ENCODE measurements at regions not wholly inside any gene's neighbourhood (a gene's known extent, or its start where the extent isn't known, plus 50 kb on each side); places are given as distances from the start of the nearest gene placed in this dataset.

DNA sequence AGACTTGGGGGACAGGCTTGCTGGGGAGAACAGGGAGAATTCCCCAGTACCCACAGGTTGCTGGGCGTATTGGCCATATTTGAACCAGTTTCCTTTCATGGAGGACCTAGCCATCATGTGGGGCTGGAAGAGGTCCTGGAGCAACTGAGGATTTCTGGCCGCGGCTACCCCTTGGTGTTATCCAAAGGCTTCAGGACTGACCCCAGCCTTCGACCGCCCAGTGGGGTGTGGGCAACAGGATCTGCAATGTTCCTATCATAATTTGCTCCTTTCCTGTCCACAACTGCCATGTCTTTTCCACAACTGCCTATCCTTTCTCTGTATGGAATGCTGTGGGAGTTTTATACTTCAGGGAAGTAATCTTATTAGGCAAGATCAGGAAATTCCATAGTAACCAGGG, 1053.6 kb upstream of the SLC39A10 start:
- Histone ChIP-seq H3K4me3 (no peak overlapping the region), H3K9me3 (peaks cover 0 to 45% (median 26%) of the 10 kb centered on the region in 8 donors), H3K36me3 (no peaks in the 10 kb centered on the region), H3K4me1 (no peaks in the 10 kb centered on the region), H3K27ac (no peak overlapping the region), H3K27me3 (replicated peaks in 1 of 7) (no peaks in the 10 kb centered on the region)
- TF ChIP-seq POLR2A (IDR thresholded peaks at IDR 0.05) = no peak
- TF ChIP-seq POLR2AphosphoS5 (IDR thresholded peaks at IDR 0.05) = no peak
- TF ChIP-seq, protein P1, sequence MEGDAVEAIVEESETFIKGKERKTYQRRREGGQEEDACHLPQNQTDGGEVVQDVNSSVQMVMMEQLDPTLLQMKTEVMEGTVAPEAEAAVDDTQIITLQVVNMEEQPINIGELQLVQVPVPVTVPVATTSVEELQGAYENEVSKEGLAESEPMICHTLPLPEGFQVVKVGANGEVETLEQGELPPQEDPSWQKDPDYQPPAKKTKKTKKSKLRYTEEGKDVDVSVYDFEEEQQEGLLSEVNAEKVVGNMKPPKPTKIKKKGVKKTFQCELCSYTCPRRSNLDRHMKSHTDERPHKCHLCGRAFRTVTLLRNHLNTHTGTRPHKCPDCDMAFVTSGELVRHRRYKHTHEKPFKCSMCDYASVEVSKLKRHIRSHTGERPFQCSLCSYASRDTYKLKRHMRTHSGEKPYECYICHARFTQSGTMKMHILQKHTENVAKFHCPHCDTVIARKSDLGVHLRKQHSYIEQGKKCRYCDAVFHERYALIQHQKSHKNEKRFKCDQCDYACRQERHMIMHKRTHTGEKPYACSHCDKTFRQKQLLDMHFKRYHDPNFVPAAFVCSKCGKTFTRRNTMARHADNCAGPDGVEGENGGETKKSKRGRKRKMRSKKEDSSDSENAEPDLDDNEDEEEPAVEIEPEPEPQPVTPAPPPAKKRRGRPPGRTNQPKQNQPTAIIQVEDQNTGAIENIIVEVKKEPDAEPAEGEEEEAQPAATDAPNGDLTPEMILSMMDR (IDR thresholded peaks at IDR 0.05 in 8 of 11, conservative IDR thresholded peaks at IDR 0.05 in 3 of 11) = no peak
- DNase-seq = no peak
- intact Hi-C loops (cut with DNase I; ENCODE audit: low total_unique reads) = no loop called here
- WGBS, 5 donors = 85 to 96% (median 91%) methylated on average over 5 of the region's 5 CpGs

DNA sequence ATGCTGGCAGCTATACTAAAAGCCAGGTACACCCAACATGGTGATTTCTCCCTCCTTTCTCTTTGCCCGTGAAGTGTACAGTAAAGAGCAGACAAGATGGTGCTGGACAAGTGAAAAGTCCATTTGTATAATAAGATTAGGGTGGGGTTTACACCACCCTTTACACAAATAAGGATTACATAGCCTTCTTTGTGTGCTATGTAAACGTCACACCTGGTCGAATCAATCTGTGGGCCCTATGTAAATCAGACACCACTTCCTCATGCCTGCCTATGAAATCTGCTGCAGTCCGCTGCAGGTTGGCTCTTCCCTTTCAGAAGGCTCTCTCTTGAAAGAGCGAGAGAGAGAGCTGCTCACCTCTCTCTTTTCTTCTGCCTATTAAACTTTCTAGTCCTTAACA, 1054.3 kb upstream of the SLC39A10 start:
- no peak overlapping the region for H3K4me3 ChIP-seq
- no peak overlapping the region for H3K27ac ChIP-seq
- no peaks in the 10 kb centered on the region for H3K4me1 ChIP-seq
- intact Hi-C loops (cut with DNase I; ENCODE audit: low total_unique reads) = no loop called here
- DNase-seq = no peak
- TF ChIP-seq, protein P1 (IDR thresholded peaks at IDR 0.05 in 8 of 11, conservative IDR thresholded peaks at IDR 0.05 in 3 of 11) = no peak
- H3K9me3 ChIP-seq = peaks cover 0 to 45% (median 26%) of the 10 kb centered on the region in 8 donors
- H3K36me3 ChIP-seq = no peaks in the 10 kb centered on the region
- 86 to 94% (median 89%) methylated on average over 5 of the region's 5 CpGs for WGBS, 5 donors
- H3K27me3 ChIP-seq (replicated peaks in 1 of 7) = no peaks in the 10 kb centered on the region

DNA sequence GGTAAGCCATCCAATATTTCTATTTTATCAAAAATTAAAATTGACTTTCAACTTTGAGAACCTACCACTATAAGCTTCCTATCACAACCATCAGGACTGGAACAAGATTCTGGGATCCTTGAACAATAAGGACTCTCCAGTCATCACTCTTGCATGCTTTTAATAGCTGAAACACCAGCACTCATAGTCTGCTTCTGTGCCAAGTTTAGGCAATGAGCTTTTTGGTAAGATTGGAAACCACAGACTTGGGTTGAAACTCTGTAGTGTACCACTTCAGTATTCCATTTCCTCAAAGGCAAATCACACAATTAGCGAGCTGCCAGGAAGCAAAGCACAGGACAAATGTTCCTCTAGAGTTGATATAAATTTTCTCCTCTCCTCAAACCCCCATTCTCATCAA, 1065.8 kb upstream of the SLC39A10 start:
- no peaks in the 10 kb centered on the region for H3K27me3 ChIP-seq (replicated peaks in 1 of 7)
- H3K36me3 ChIP-seq = no peaks in the 10 kb centered on the region
- WGBS, 5 donors = 54 to 75% (median 65%) methylated on average over 1 of the region's 1 CpG
- no peaks in the 10 kb centered on the region for H3K9me3 ChIP-seq
- TF ChIP-seq, protein P1 (IDR thresholded peaks at IDR 0.05 in 8 of 11, conservative IDR thresholded peaks at IDR 0.05 in 3 of 11) = no peak
- TF ChIP-seq POLR2A (IDR thresholded peaks at IDR 0.05) (no peak), POLR2AphosphoS5 (IDR thresholded peaks at IDR 0.05) (no peak)
- H3K27ac ChIP-seq = no peak overlapping the region
- H3K4me1 ChIP-seq = no peaks in the 10 kb centered on the region
- DNase-seq = no peak
- H3K4me3 ChIP-seq = no peak overlapping the region
- intact Hi-C loops (cut with DNase I; ENCODE audit: low total_unique reads) = no loop called here

DNA sequence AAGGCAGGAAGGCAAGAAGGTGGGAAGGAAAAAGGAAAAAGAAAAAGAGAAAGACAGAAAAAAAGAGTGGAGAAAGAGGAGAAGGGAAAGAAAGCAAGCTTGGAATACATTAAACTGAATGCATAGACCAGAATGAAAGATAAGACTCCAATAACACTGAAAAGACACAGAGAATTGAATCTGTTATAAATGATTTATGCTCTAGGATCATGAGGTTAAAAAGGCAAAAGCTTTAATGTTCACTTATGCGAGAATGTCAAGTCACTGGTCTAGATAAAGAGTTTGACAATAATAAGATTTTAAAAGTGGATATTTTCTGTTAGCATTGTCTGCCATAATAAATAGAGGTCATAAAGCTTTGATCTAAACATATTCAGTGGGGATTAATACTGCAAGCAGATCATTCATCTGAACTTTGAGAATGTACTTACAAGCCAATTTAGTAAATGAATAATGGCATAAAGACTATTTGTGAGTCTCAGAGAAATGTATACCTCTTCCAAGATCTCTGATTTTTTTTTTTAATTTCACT, 1069.2 kb upstream of the SLC39A10 start:
- intact Hi-C loops (cut with DNase I; ENCODE audit: low total_unique reads) = no loop called here
- Histone ChIP-seq H3K4me3 (no peak overlapping the region), H3K27me3 (replicated peaks in 1 of 7) (no peaks in the 10 kb centered on the region), H3K4me1 (no peaks in the 10 kb centered on the region), H3K9me3 (no peaks in the 10 kb centered on the region), H3K36me3 (no peaks in the 10 kb centered on the region), H3K27ac (no peak overlapping the region)
- WGBS, 5 donors = 72 to 79% (median 78%) methylated on average over 1 of the region's 1 CpG
- TF ChIP-seq, protein P1 (IDR thresholded peaks at IDR 0.05 in 8 of 11, conservative IDR thresholded peaks at IDR 0.05 in 3 of 11) = no peak
- DNase-seq = no peak

Measured in spleen (tissue), 11 donors.